DOHH2 (cell line): ENCODE measurements at regions not wholly inside any gene's neighbourhood (a gene's known extent, or its start where the extent isn't known, plus 50 kb on each side); places are given as distances from the start of the nearest gene placed in this dataset.

ENCODE experiments used
- EZH2phosphoT487 ChIP-seq: fragments of 200-600 bp; sonication (generic); IDR thresholded peaks from 2 replicates; pipeline ENCODE4 v1.6.1; 2017; ENCODE audit warnings: borderline replicate concordance, mild to moderate bottlenecking, antibody characterized with exemption, low read length, moderate library complexity, mixed read lengths
- TF ChIP-seq, protein P1 (sequence below): fragments of 200-600 bp; sonication (generic); IDR thresholded peaks from one replicate; pipeline ENCODE4 v1.5.1; 2014; ENCODE audit warnings: antibody characterized with exemption, mild to moderate bottlenecking, low read depth, low read length; ENCODE audit not compliant: poor library complexity, severe bottlenecking

GRCh38 chr5:38692781-38693527 is 136.5 kb upstream of the LIFR start:
- TF ChIP-seq, protein P1, sequence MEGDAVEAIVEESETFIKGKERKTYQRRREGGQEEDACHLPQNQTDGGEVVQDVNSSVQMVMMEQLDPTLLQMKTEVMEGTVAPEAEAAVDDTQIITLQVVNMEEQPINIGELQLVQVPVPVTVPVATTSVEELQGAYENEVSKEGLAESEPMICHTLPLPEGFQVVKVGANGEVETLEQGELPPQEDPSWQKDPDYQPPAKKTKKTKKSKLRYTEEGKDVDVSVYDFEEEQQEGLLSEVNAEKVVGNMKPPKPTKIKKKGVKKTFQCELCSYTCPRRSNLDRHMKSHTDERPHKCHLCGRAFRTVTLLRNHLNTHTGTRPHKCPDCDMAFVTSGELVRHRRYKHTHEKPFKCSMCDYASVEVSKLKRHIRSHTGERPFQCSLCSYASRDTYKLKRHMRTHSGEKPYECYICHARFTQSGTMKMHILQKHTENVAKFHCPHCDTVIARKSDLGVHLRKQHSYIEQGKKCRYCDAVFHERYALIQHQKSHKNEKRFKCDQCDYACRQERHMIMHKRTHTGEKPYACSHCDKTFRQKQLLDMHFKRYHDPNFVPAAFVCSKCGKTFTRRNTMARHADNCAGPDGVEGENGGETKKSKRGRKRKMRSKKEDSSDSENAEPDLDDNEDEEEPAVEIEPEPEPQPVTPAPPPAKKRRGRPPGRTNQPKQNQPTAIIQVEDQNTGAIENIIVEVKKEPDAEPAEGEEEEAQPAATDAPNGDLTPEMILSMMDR: no peak
- no peak for TF ChIP-seq EZH2phosphoT487
